AG09309 (cell line): ENCODE measurements at regions not wholly inside any gene's neighbourhood (a gene's known extent, or its start where the extent isn't known, plus 50 kb on each side); places are given as distances from the start of the nearest gene placed in this dataset.

Experiments
- DNase-seq: peaks from one replicate; pipeline ENCODE4 v3.0.0-alpha.2; 2010; ENCODE audit warnings: low read depth
- H3K4me3 ChIP-seq: 2 replicates; pipeline ENCODE4 v1.5.1; 2011; ENCODE audit warnings: mild to moderate bottlenecking, low read depth, low read length, moderate library complexity; ENCODE audit not compliant: control insufficient read depth
- TF ChIP-seq, protein P1 (sequence below): IDR thresholded peaks from 2 replicates; pipeline ENCODE4 v1.5.1; 2011; ENCODE audit warnings: mild to moderate bottlenecking, low read depth, low read length, inconsistent platforms; ENCODE audit not compliant: insufficient read depth, control insufficient read depth; ENCODE audit errors: missing control alignments

DNA sequence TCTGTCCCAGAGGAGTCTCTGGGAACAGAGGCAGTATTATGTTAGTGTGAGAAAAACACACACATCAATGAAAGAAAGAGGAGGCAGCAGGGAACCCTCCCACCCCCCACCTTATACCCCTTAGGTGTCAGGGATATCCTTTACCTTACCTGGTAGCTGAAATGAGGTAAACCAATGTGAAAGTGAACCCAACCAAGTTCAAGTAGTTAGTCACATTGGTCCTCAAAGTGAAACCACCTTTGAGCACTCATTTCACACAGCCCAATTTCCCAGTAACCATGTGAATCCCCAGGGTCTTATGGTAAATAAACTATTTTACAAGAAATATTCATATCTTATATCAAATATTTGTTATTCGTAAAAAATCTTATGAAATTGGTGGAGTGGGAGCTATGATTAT is 377.8 kb downstream of the LRATD1 start:
- TF ChIP-seq, protein P1, sequence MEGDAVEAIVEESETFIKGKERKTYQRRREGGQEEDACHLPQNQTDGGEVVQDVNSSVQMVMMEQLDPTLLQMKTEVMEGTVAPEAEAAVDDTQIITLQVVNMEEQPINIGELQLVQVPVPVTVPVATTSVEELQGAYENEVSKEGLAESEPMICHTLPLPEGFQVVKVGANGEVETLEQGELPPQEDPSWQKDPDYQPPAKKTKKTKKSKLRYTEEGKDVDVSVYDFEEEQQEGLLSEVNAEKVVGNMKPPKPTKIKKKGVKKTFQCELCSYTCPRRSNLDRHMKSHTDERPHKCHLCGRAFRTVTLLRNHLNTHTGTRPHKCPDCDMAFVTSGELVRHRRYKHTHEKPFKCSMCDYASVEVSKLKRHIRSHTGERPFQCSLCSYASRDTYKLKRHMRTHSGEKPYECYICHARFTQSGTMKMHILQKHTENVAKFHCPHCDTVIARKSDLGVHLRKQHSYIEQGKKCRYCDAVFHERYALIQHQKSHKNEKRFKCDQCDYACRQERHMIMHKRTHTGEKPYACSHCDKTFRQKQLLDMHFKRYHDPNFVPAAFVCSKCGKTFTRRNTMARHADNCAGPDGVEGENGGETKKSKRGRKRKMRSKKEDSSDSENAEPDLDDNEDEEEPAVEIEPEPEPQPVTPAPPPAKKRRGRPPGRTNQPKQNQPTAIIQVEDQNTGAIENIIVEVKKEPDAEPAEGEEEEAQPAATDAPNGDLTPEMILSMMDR: no peak
- H3K4me3 ChIP-seq: no peak overlapping the region
- DNase-seq: no peak

DNA sequence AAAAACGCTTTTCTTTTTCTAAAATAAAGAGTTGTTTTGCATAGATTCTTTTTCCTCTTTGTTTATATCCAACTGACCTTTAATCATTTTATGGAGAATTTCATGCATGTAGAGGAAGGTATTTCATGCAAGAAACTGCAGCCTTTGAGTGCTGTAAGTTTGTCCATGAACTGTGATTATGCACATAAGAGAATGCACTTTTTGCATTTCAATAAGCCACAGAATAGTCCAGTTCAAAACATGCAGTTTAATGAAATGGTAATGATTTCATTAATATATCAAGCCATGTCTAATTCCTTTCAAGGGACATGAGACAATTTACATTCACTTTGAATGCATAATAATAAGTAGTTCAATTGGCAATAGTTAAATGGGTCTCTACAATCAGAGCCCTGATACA is 386.3 kb downstream of the LRATD1 start:
- no peak overlapping the region for H3K4me3 ChIP-seq
- DNase-seq: no peak
- TF ChIP-seq, protein P1: no peak

DNA sequence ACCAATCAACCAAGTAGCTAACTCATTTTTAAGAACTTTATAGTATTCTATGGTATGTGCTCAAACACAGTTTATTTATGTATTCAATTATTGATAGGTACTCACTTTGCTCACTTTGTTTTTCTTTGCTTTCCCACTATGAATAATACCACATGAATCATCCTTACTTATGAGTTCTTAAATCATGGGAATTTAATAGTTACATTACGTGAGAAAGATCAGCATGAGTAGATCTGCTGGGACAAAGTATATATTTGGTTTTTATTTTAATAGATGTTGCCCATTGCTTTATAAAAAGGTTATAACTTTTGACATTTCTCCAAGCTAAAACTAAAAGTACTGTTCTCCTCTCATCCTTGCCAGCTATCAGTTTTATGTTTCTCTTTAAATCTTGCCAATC is 390.7 kb downstream of the LRATD1 start:
- TF ChIP-seq, protein P1: no peak
- DNase-seq: no peak
- H3K4me3 ChIP-seq: no peak overlapping the region

DNA sequence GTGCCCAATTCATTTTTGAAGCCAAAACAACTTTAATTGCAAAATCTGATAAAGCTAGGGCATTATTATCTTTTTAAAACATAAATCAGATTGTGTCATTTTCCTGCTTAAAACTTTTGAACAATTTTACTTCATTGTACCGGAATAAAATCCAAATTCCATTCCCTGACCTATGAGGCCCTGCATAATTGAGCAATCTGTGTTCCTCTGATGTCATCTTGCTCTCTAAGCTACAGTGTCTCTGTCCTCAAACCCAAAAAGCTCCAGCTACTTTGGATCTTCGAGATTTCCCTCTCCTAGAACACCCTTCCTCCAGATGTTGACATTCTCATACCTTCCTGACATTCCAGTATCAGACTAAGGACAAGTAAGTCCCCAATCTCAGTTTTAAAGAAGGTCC is 395.9 kb downstream of the LRATD1 start:
- DNase-seq: no peak
- TF ChIP-seq, protein P1: no peak
- H3K4me3 ChIP-seq: no peak overlapping the region

DNA sequence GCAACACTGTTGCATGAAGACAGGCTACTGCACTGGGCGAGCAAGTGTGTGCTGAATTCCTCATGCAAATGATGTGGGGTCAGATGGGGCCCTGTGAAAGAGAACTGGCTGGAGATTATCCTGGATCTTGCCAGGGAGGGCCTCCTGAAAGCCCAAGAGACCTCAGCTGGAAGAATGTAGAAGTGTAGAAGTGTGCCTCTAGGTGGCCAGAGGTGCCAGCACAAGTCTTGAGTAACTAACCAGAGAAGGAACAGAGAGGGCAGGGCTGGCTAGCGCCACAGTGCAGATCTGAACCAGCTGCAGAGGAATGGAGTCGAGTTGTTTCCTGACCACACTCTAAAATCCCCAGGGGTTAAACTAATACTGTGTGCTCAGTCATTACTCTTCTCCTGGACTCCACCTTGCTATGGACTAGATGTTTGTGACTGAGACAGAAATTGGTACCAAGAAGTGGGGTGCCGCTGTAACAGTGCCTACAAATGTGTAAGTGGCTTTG is 399.3 kb downstream of the LRATD1 start:
- DNase-seq: no peak
- TF ChIP-seq, protein P1: no peak
- no peak overlapping the region for H3K4me3 ChIP-seq

DNA sequence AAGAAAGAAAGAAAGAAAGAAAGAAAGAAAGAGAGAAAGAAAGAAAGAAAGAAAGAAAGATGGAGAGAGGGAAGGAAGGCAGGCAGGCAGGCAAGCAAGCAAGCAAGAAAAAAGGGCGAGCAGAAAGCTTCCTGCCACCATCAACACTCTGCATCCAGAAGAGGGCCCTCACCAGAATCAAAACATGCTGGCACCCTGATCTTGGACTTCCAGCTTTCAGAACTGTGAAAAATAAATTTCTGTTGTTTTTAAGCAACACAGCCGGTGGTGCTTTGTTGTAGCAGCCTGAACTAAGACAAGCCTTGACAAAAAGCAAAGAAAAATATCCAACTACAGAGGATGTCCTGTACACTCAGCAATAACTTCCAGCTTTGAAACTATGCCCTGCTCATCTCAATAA is 401.7 kb downstream of the LRATD1 start:
- TF ChIP-seq, protein P1: no peak
- no peak for DNase-seq
- no peak overlapping the region for H3K4me3 ChIP-seq

DNA sequence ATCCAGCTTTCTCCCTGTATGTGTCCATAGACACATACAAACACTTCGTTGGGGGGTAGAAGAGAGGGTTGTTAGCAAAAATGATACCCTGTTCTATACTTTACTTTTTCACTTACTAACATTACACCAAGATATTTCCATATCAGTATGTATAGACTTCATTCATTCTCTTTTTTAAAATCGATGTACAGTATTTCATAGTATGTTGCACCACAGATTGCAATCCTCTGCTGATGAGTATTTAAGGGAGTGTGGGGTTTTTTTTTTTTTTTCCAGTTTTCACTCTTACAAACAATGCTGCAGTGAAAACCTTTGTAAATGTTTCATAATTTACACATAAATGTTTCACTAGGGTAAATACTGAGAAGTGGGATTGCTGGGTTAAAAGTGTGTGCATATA is 402.3 kb downstream of the LRATD1 start:
- DNase-seq: no peak
- H3K4me3 ChIP-seq: no peak overlapping the region
- TF ChIP-seq, protein P1: no peak
